ENCODE measurements at regions not wholly inside any gene's neighbourhood (a gene's known extent, or its start where the extent isn't known, plus 50 kb on each side); places are given as distances from the start of the nearest gene placed in this dataset.

DNA sequence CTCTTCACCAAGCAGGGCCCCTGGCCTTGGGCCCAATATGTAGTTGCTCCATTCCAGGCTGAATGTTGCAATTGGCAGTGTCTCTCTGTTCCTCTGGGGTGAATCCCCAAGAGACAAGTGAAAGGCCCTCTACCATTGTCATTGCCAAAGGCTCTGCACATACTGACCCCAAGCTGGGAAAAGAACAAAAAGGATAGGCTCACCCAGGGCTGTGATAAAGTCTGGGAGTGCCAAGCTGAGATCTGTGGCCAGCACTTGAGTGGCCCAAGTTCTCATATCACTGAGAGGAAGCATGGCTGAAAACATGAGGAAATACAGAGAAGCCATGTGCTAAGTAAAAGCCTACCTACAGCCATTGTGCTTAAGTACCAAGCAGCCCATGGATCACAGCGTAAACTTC is 612.2 kb upstream of the EPHA6 start:
- no peak for TF ChIP-seq EZH2 (IDR thresholded peaks at IDR 0.05; ENCODE audit: low read depth, unreplicated experiment)
- TF ChIP-seq, protein P1, sequence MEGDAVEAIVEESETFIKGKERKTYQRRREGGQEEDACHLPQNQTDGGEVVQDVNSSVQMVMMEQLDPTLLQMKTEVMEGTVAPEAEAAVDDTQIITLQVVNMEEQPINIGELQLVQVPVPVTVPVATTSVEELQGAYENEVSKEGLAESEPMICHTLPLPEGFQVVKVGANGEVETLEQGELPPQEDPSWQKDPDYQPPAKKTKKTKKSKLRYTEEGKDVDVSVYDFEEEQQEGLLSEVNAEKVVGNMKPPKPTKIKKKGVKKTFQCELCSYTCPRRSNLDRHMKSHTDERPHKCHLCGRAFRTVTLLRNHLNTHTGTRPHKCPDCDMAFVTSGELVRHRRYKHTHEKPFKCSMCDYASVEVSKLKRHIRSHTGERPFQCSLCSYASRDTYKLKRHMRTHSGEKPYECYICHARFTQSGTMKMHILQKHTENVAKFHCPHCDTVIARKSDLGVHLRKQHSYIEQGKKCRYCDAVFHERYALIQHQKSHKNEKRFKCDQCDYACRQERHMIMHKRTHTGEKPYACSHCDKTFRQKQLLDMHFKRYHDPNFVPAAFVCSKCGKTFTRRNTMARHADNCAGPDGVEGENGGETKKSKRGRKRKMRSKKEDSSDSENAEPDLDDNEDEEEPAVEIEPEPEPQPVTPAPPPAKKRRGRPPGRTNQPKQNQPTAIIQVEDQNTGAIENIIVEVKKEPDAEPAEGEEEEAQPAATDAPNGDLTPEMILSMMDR (conservative IDR thresholded peaks at IDR 0.05; ENCODE audit: low read depth in 2 of 2) = no peak
- TF ChIP-seq POLR2AphosphoS5 (IDR thresholded peaks at IDR 0.05; ENCODE audit: low read depth) = no peak
- no peak for TF ChIP-seq CREB1 (CRISPR knock-in tag; IDR thresholded peaks at IDR 0.05; ENCODE audit: low read depth)
- TF ChIP-seq, protein P2, sequence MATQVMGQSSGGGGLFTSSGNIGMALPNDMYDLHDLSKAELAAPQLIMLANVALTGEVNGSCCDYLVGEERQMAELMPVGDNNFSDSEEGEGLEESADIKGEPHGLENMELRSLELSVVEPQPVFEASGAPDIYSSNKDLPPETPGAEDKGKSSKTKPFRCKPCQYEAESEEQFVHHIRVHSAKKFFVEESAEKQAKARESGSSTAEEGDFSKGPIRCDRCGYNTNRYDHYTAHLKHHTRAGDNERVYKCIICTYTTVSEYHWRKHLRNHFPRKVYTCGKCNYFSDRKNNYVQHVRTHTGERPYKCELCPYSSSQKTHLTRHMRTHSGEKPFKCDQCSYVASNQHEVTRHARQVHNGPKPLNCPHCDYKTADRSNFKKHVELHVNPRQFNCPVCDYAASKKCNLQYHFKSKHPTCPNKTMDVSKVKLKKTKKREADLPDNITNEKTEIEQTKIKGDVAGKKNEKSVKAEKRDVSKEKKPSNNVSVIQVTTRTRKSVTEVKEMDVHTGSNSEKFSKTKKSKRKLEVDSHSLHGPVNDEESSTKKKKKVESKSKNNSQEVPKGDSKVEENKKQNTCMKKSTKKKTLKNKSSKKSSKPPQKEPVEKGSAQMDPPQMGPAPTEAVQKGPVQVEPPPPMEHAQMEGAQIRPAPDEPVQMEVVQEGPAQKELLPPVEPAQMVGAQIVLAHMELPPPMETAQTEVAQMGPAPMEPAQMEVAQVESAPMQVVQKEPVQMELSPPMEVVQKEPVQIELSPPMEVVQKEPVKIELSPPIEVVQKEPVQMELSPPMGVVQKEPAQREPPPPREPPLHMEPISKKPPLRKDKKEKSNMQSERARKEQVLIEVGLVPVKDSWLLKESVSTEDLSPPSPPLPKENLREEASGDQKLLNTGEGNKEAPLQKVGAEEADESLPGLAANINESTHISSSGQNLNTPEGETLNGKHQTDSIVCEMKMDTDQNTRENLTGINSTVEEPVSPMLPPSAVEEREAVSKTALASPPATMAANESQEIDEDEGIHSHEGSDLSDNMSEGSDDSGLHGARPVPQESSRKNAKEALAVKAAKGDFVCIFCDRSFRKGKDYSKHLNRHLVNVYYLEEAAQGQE (IDR thresholded peaks at IDR 0.05; ENCODE audit: unreplicated experiment) = no peak
- TF ChIP-seq JUNB (IDR thresholded peaks at IDR 0.05; ENCODE audit: unreplicated experiment) = no peak
- TF ChIP-seq, protein P3, sequence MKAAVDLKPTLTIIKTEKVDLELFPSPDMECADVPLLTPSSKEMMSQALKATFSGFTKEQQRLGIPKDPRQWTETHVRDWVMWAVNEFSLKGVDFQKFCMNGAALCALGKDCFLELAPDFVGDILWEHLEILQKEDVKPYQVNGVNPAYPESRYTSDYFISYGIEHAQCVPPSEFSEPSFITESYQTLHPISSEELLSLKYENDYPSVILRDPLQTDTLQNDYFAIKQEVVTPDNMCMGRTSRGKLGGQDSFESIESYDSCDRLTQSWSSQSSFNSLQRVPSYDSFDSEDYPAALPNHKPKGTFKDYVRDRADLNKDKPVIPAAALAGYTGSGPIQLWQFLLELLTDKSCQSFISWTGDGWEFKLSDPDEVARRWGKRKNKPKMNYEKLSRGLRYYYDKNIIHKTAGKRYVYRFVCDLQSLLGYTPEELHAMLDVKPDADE (IDR thresholded peaks at IDR 0.05) = no peak
- no peak for TF ChIP-seq EZH2phosphoT487 (IDR thresholded peaks at IDR 0.05; ENCODE audit: unreplicated experiment)
- no peak for TF ChIP-seq ZNF114 (CRISPR knock-in tag; IDR thresholded peaks at IDR 0.05)
- no peak for TF ChIP-seq NANOG (IDR thresholded peaks at IDR 0.05; ENCODE audit: borderline replicate concordance)
- TF ChIP-seq ZNF331 (CRISPR knock-in tag; IDR thresholded peaks at IDR 0.05; ENCODE audit: low read depth) = no peak
- TF ChIP-seq, protein P4, sequence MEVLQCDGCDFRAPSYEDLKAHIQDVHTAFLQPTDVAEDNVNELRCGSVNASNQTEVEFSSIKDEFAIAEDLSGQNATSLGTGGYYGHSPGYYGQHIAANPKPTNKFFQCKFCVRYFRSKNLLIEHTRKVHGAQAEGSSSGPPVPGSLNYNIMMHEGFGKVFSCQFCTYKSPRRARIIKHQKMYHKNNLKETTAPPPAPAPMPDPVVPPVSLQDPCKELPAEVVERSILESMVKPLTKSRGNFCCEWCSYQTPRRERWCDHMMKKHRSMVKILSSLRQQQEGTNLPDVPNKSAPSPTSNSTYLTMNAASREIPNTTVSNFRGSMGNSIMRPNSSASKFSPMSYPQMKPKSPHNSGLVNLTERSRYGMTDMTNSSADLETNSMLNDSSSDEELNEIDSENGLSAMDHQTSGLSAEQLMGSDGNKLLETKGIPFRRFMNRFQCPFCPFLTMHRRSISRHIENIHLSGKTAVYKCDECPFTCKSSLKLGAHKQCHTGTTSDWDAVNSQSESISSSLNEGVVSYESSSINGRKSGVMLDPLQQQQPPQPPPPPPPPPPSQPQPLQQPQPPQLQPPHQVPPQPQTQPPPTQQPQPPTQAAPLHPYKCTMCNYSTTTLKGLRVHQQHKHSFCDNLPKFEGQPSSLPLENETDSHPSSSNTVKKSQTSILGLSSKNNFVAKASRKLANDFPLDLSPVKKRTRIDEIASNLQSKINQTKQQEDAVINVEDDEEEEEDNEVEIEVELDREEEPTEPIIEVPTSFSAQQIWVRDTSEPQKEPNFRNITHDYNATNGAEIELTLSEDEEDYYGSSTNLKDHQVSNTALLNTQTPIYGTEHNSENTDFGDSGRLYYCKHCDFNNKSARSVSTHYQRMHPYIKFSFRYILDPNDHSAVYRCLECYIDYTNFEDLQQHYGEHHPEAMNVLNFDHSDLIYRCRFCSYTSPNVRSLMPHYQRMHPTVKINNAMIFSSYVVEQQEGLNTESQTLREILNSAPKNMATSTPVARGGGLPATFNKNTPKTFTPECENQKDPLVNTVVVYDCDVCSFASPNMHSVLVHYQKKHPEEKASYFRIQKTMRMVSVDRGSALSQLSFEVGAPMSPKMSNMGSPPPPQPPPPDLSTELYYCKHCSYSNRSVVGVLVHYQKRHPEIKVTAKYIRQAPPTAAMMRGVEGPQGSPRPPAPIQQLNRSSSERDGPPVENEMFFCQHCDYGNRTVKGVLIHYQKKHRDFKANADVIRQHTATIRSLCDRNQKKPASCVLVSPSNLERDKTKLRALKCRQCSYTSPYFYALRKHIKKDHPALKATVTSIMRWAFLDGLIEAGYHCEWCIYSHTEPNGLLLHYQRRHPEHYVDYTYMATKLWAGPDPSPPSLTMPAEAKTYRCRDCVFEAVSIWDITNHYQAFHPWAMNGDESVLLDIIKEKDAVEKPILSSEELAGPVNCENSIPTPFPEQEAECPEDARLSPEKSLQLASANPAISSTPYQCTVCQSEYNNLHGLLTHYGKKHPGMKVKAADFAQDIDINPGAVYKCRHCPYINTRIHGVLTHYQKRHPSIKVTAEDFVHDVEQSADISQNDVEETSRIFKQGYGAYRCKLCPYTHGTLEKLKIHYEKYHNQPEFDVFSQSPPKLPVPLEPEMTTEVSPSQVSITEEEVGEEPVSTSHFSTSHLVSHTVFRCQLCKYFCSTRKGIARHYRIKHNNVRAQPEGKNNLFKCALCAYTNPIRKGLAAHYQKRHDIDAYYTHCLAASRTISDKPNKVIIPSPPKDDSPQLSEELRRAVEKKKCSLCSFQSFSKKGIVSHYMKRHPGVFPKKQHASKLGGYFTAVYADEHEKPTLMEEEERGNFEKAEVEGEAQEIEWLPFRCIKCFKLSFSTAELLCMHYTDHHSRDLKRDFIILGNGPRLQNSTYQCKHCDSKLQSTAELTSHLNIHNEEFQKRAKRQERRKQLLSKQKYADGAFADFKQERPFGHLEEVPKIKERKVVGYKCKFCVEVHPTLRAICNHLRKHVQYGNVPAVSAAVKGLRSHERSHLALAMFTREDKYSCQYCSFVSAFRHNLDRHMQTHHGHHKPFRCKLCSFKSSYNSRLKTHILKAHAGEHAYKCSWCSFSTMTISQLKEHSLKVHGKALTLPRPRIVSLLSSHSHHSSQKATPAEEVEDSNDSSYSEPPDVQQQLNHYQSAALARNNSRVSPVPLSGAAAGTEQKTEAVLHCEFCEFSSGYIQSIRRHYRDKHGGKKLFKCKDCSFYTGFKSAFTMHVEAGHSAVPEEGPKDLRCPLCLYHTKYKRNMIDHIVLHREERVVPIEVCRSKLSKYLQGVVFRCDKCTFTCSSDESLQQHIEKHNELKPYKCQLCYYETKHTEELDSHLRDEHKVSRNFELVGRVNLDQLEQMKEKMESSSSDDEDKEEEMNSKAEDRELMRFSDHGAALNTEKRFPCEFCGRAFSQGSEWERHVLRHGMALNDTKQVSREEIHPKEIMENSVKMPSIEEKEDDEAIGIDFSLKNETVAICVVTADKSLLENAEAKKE (CRISPR knock-in tag; IDR thresholded peaks at IDR 0.05) = no peak
- no peak for TF ChIP-seq STAT1 (IDR thresholded peaks at IDR 0.05; ENCODE audit: unreplicated experiment)
